PC-9 (cell line): ENCODE measurements at regions not wholly inside any gene's neighbourhood (a gene's known extent, or its start where the extent isn't known, plus 50 kb on each side); places are given as distances from the start of the nearest gene placed in this dataset.

Experiments
- BruUV-seq: library from RNA; stranded (reverse); fragments of 400-500 nt; replicated peaks from 2 replicates; lab custom pipeline; 2021; lab: Mats Ljungman, UMichigan
- CTCF ChIA-PET: fragments of 300-600 bp; sonication (Branson Sonifier 250); formaldehyde crosslinking; loops from one replicate; lab custom pipeline; 2022; ENCODE audit warnings: antibody characterized with exemption; lab: Charles Lee
- POLR2A ChIA-PET: fragments of 300-600 bp; sonication (Branson Sonifier 250); formaldehyde crosslinking; loops from one replicate; lab custom pipeline; 2022; ENCODE audit warnings: antibody characterized with exemption; ENCODE audit not compliant: unreplicated experiment; lab: Charles Lee
- DNase-seq, 2 experiments: peaks; one replicate each; pipeline versions ENCODE4 v3.0.0 to v3.0.0-alpha.2; 2015 to 2022; ENCODE audit warnings: mixed read lengths in 1 of 2
- H2AFZ ChIP-seq: fragments of 200-600 bp; sonication (generic); 2 replicates; pipeline ENCODE4 v1.8.1; 2017; ENCODE audit warnings: antibody characterized with exemption
- H3F3A ChIP-seq: fragments of 200-600 bp; sonication (generic); 2 replicates; pipeline ENCODE4 v1.8.1; 2017; ENCODE audit warnings: antibody characterized with exemption, mild to moderate bottlenecking, low read depth; ENCODE audit not compliant: insufficient read depth
- H3K27ac ChIP-seq: fragments of 200-600 bp; sonication (generic); 2 replicates; pipeline ENCODE4 v1.6.1; 2016; ENCODE audit warnings: mixed run types
- H3K27me3 ChIP-seq: fragments of 200-600 bp; sonication (generic); 2 replicates; pipeline ENCODE4 v1.6.1; 2016; ENCODE audit warnings: low read depth, mixed run types; ENCODE audit not compliant: insufficient read depth
- H3K36me3 ChIP-seq: fragments of 200-600 bp; sonication (generic); 2 replicates; pipeline ENCODE4 v1.6.1; 2016; ENCODE audit warnings: low read depth, mixed run types
- H3K4me1 ChIP-seq: fragments of 200-600 bp; sonication (generic); replicated peaks from 2 replicates; pipeline ENCODE4 v1.6.1; 2016; ENCODE audit warnings: mixed run types; ENCODE audit not compliant: insufficient read depth
- H3K4me2 ChIP-seq: fragments of 200-600 bp; sonication (generic); 2 replicates; pipeline ENCODE4 v1.6.1; 2017; ENCODE audit warnings: mixed run types
- H3K4me3 ChIP-seq: fragments of 200-600 bp; sonication (generic); 2 replicates; pipeline ENCODE4 v1.6.1; 2016; ENCODE audit warnings: mixed run types
- H3K79me2 ChIP-seq: fragments of 200-600 bp; sonication (generic); 2 replicates; pipeline ENCODE4 v1.6.1; 2017; ENCODE audit warnings: low read depth, mixed run types
- H3K9me2 ChIP-seq: fragments of 200-600 bp; sonication (generic); 2 replicates; pipeline ENCODE4 v1.8.1; 2017; ENCODE audit warnings: mild to moderate bottlenecking; ENCODE audit not compliant: insufficient read depth
- H3K9me3 ChIP-seq: fragments of 200-600 bp; sonication (generic); 2 replicates; pipeline ENCODE4 v1.8.1; 2016; ENCODE audit warnings: low read depth; ENCODE audit not compliant: insufficient read depth
- H4K20me1 ChIP-seq: fragments of 200-600 bp; sonication (generic); 2 replicates; pipeline ENCODE4 v1.8.1; 2017; ENCODE audit not compliant: insufficient read depth
- CTCF ChIP-seq: fragments of 200-600 bp; sonication (generic); conservative IDR thresholded peaks from 2 replicates; pipeline ENCODE4 v1.6.1; 2017; ENCODE audit warnings: mixed run types, antibody characterized with exemption, mild to moderate bottlenecking, moderate library complexity
- EZH2 ChIP-seq: fragments of 200-600 bp; sonication (generic); IDR thresholded peaks from 2 replicates; pipeline ENCODE4 v1.8.0; 2017; ENCODE audit warnings: antibody characterized with exemption, low read depth
- intact Hi-C: fragments of 100-400 bp; cut with micrococcal nuclease; formaldehyde crosslinking; loops from one replicate; pipeline ENCODE4 v1.10.0; 2022; ENCODE audit not compliant: unreplicated experiment

DNA sequence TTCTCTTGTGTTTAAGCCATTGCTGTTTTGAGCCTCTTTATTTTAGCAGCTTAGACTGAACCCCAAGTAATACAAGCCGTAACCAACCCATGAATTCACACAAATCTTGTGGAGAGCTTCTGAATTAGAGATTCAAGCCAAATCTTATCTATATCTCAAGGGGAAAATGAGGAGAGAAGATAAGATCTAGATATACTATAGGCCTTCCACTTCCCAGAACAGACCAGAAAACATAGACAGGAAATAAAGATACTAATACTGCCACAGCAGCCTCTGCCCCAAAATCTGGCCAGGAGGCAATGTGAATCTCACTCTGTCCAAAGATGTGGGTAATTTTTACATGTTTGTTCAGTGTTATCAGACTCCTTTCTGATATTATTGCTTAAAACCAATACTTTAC is 307.2 kb downstream of the PTEN start:
- Histone ChIP-seq H2AFZ (no peak overlapping the region), H3K27me3 (no peaks in the 10 kb centered on the region), H3F3A (no peaks in the 10 kb centered on the region), H3K9me2 (no peaks in the 10 kb centered on the region), H3K27ac (no peak overlapping the region), H4K20me1 (no peaks in the 10 kb centered on the region), H3K4me1 (no peaks in the 10 kb centered on the region), H3K4me3 (no peak overlapping the region), H3K79me2 (no peaks in the 10 kb centered on the region), H3K36me3 (no peaks in the 10 kb centered on the region), H3K9me3 (peaks cover 5% of the 10 kb centered on the region; the same call in 1 of the 2 replicates), H3K4me2 (no peak overlapping the region)
- TF ChIP-seq CTCF (no peak), EZH2 (no peak)
- CTCF ChIA-PET: no interaction called here
- POLR2A ChIA-PET: no interaction called here
- intact Hi-C loops: no loop called here
- BruUV-seq: no TSS peak
- DNase-seq: no peak

- H3K9me3 ChIP-seq: peaks cover 5% of the 10 kb centered on the region; the same call in 1 of the 2 replicates
- DNase-seq: no peak
- no peak for TF ChIP-seq EZH2
- no peak for TF ChIP-seq CTCF
- no peaks in the 10 kb centered on the region for H3F3A ChIP-seq
- BruUV-seq: no TSS peak
- intact Hi-C loops: no loop called here
- CTCF ChIA-PET: no interaction called here
- POLR2A ChIA-PET: no interaction called here
- no peaks in the 10 kb centered on the region for H3K27me3 ChIP-seq
- H3K4me3 ChIP-seq: no peak overlapping the region
- no peaks in the 10 kb centered on the region for H3K79me2 ChIP-seq
- H3K27ac ChIP-seq: no peak overlapping the region
- H3K4me2 ChIP-seq: no peak overlapping the region
- no peaks in the 10 kb centered on the region for H3K4me1 ChIP-seq
- H4K20me1 ChIP-seq: no peaks in the 10 kb centered on the region
- H3K36me3 ChIP-seq: no peaks in the 10 kb centered on the region
- no peaks in the 10 kb centered on the region for H3K9me2 ChIP-seq
- H2AFZ ChIP-seq: no peak overlapping the region
These were observed 308.7 kb downstream of the PTEN start for GRCh38 chr10:88172159-88172558.

- Histone ChIP-seq H4K20me1 (no peaks in the 10 kb centered on the region), H2AFZ (no peak overlapping the region), H3K27ac (no peak overlapping the region), H3K9me3 (no peaks in the 10 kb centered on the region), H3K4me2 (no peak overlapping the region), H3K36me3 (no peaks in the 10 kb centered on the region), H3F3A (no peaks in the 10 kb centered on the region), H3K4me3 (no peak overlapping the region), H3K27me3 (no peaks in the 10 kb centered on the region), H3K4me1 (no peaks in the 10 kb centered on the region), H3K79me2 (no peaks in the 10 kb centered on the region), H3K9me2 (no peaks in the 10 kb centered on the region)
- POLR2A ChIA-PET: no interaction called here
- no TSS peak for BruUV-seq
- CTCF ChIA-PET: no interaction called here
- TF ChIP-seq CTCF (no peak), EZH2 (no peak)
- intact Hi-C loops: no loop called here
- no peak for DNase-seq
These were observed 311.0 kb downstream of the PTEN start for GRCh38 chr10:88174391-88174790.
